DMS153 treated with DMSO at 0.1 percent for 48 hours (cell line): ENCODE measurements at regions not wholly inside any gene's neighbourhood (a gene's known extent, or its start where the extent isn't known, plus 50 kb on each side); places are given as distances from the start of the nearest gene placed in this dataset.
"Not testable (repeated sequence)": the region's sequence is repeated elsewhere in the genome, so short reads cannot be mapped to it uniquely, and the experiment has no call there.

ENCODE experiments used
- DNase-seq: peaks from one replicate; lab custom pipeline; 2025; ENCODE audit not compliant: unreplicated experiment; lab: John Stamatoyannopoulos, UW

- not testable (repeated sequence) for DNase-seq
Measured at GRCh38 chr6:26799903-26800633, 140.5 kb upstream of the ZNF322 start.

GRCh38 chr6:26803762-26804161 lies 144.2 kb upstream of the ZNF322 start:
- DNase-seq = not testable (repeated sequence)

- not testable (repeated sequence) for DNase-seq
Measured at GRCh38 chr6:26811486-26812116, 152.1 kb upstream of the ZNF322 start.

GRCh38 chr6:26818640-26819225 lies 159.2 kb upstream of the ZNF322 start:
- DNase-seq = not testable (repeated sequence)

- not testable (repeated sequence) for DNase-seq
Measured at GRCh38 chr6:26827965-26828364, 168.4 kb upstream of the ZNF322 start.

GRCh38 chr6:26829480-26829879 lies 169.9 kb upstream of the ZNF322 start:
- not testable (repeated sequence) for DNase-seq

GRCh38 chr6:26830992-26831391 lies 171.4 kb upstream of the ZNF322 start:
- DNase-seq = not testable (repeated sequence)

GRCh38 chr6:26835707-26836106 lies 176.2 kb upstream of the ZNF322 start:
- DNase-seq = not testable (repeated sequence)

GRCh38 chr6:26836657-26837056 lies 177.1 kb upstream of the ZNF322 start:
- not testable (repeated sequence) for DNase-seq

GRCh38 chr6:26844823-26845222 lies 185.3 kb upstream of the ZNF322 start:
- not testable (repeated sequence) for DNase-seq

- not testable (repeated sequence) for DNase-seq
Measured at GRCh38 chr6:26857289-26857688, 197.7 kb upstream of the ZNF322 start.

GRCh38 chr6:26859067-26859770 lies 199.7 kb upstream of the ZNF322 start:
- DNase-seq = not testable (repeated sequence)

- DNase-seq = not testable (repeated sequence)
Measured at GRCh38 chr6:26859771-26860163, 200.2 kb upstream of the ZNF322 start.

- not testable (repeated sequence) for DNase-seq
Measured at GRCh38 chr6:26861913-26862312, 202.4 kb upstream of the ZNF322 start.

GRCh38 chr6:26863641-26864040 lies 204.1 kb upstream of the ZNF322 start:
- not testable (repeated sequence) for DNase-seq

GRCh38 chr6:26898785-26899184 lies 239.2 kb upstream of the ZNF322 start:
- DNase-seq = not testable (repeated sequence)

GRCh38 chr6:26924206-26924605 lies 264.7 kb upstream of the ZNF322 start:
- DNase-seq = not testable (repeated sequence)

GRCh38 chr6:26928190-26928589 lies 268.6 kb upstream of the ZNF322 start:
- not testable (repeated sequence) for DNase-seq

GRCh38 chr6:26937258-26937657 lies 277.7 kb upstream of the ZNF322 start:
- DNase-seq = not testable (repeated sequence)

GRCh38 chr6:26951211-26951610 lies 291.7 kb upstream of the ZNF322 start:
- not testable (repeated sequence) for DNase-seq

- DNase-seq = peak; percentile 88
Measured at GRCh38 chr6:26956078-26956600, 291.4 kb upstream of the PRSS16 start.
